ENCODE measurements at regions not wholly inside any gene's neighbourhood (a gene's known extent, or its start where the extent isn't known, plus 50 kb on each side); places are given as distances from the start of the nearest gene placed in this dataset.

DNA sequence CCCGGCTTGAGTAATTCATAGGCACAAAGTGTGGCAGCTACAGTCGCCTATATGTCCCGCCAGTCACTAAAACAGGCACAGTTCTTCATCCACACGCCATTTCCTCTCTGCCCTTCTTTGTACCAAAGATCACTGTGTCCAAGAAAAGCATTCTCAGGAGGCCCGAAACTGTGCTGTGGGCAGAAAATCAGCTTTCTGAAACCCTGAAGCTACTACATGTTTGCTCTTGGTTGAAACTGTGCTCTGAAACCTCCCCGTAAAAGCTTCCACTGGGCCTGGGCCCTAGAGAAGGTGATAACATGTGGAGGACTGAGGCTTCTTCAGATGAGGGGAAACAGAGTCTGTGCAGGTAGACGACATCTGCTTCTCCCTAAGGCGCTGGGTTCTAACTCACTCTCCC is 75.6 kb upstream of the ID2 start:
- TF ChIP-seq, protein P1, sequence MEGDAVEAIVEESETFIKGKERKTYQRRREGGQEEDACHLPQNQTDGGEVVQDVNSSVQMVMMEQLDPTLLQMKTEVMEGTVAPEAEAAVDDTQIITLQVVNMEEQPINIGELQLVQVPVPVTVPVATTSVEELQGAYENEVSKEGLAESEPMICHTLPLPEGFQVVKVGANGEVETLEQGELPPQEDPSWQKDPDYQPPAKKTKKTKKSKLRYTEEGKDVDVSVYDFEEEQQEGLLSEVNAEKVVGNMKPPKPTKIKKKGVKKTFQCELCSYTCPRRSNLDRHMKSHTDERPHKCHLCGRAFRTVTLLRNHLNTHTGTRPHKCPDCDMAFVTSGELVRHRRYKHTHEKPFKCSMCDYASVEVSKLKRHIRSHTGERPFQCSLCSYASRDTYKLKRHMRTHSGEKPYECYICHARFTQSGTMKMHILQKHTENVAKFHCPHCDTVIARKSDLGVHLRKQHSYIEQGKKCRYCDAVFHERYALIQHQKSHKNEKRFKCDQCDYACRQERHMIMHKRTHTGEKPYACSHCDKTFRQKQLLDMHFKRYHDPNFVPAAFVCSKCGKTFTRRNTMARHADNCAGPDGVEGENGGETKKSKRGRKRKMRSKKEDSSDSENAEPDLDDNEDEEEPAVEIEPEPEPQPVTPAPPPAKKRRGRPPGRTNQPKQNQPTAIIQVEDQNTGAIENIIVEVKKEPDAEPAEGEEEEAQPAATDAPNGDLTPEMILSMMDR (IDR thresholded peaks at IDR 0.05; ENCODE audit: low read depth, low read length, missing input control), result no peak
- TF ChIP-seq HNF4G (IDR thresholded peaks at IDR 0.05), result no peak
- TF ChIP-seq GABPA (IDR thresholded peaks at IDR 0.05 in 1 of 2, conservative IDR thresholded peaks at IDR 0.05 in 1 of 2), result no peak
- TF ChIP-seq RAD21 (IDR thresholded peaks at IDR 0.05), result no peak
- TF ChIP-seq, protein P2, sequence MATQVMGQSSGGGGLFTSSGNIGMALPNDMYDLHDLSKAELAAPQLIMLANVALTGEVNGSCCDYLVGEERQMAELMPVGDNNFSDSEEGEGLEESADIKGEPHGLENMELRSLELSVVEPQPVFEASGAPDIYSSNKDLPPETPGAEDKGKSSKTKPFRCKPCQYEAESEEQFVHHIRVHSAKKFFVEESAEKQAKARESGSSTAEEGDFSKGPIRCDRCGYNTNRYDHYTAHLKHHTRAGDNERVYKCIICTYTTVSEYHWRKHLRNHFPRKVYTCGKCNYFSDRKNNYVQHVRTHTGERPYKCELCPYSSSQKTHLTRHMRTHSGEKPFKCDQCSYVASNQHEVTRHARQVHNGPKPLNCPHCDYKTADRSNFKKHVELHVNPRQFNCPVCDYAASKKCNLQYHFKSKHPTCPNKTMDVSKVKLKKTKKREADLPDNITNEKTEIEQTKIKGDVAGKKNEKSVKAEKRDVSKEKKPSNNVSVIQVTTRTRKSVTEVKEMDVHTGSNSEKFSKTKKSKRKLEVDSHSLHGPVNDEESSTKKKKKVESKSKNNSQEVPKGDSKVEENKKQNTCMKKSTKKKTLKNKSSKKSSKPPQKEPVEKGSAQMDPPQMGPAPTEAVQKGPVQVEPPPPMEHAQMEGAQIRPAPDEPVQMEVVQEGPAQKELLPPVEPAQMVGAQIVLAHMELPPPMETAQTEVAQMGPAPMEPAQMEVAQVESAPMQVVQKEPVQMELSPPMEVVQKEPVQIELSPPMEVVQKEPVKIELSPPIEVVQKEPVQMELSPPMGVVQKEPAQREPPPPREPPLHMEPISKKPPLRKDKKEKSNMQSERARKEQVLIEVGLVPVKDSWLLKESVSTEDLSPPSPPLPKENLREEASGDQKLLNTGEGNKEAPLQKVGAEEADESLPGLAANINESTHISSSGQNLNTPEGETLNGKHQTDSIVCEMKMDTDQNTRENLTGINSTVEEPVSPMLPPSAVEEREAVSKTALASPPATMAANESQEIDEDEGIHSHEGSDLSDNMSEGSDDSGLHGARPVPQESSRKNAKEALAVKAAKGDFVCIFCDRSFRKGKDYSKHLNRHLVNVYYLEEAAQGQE (IDR thresholded peaks at IDR 0.05), result no peak
- TF ChIP-seq EGR1 (IDR thresholded peaks at IDR 0.05; ENCODE audit: low read depth in 2 of 2), result no peak
- no peak for TF ChIP-seq SP1 (IDR thresholded peaks at IDR 0.05)
- TF ChIP-seq TAF1 (conservative IDR thresholded peaks at IDR 0.05), result no peak
- TF ChIP-seq, protein P3, sequence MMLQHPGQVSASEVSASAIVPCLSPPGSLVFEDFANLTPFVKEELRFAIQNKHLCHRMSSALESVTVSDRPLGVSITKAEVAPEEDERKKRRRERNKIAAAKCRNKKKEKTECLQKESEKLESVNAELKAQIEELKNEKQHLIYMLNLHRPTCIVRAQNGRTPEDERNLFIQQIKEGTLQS (IDR thresholded peaks at IDR 0.05), result no peak
- TF ChIP-seq YY1 (IDR thresholded peaks at IDR 0.05), result no peak
- TF ChIP-seq MAX (IDR thresholded peaks at IDR 0.05), result no peak
- no peak for TF ChIP-seq JUND (IDR thresholded peaks at IDR 0.05)
- no peak for TF ChIP-seq FOXA2 (IDR thresholded peaks at IDR 0.05)
- TF ChIP-seq RXRA (IDR thresholded peaks at IDR 0.05), result no peak
